Pons (tissue), 1 donor: ENCODE measurements at regions not wholly inside any gene's neighbourhood (a gene's known extent, or its start where the extent isn't known, plus 50 kb on each side); places are given as distances from the start of the nearest gene placed in this dataset.

Source experiments
- DNase-seq: peaks from one replicate; pipeline ENCODE4 v3.0.0-alpha.2; 2016; ENCODE audit warnings: low spot score

DNA sequence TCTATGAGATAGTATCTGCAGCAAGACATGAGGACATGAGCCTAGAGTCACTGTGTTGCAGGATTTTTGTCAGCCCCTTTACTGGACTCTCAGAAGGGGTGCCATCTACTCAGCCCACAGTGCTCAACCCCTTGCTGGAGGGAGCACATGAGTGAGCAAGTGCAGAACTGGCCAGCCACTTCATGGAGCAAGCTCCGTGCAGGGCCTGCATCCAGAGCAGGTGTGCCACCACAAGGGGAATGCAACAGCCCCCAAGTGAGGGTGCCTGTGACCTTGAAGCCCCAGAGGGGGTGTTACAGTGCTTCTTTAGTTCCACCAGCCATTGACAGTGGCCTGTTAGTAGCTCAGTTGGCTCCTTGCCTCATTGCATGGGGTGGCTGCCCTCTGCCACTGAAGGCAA, 649.7 kb downstream of the PLPP3 start:
- DNase-seq = no peak

DNA sequence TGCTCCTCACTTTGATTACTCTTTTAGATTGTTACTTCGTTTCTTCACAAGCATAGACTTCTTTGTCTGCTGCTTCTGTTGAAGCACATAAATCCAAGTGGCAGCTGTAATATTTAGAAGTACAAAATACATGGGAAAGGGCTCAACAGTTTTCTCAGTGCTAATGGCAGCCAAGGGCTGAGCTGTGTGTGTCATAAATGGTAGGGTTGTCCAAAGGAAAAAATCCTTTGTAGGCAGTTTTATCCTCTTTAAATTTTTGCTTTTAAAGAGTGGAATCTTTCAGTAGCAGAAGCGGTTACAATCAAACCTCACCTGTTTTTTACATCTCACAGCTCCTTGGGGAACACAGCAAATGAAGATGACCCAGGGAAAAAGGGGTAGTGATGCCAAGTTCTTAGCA, 650.8 kb downstream of the PLPP3 start:
- no peak for DNase-seq

- no peak for DNase-seq
Measured at GRCh38 chr1:55927702-55928290, 651.6 kb downstream of the PLPP3 start.

GRCh38 chr1:55926906-55927471, 652.4 kb downstream of the PLPP3 start:
- no peak for DNase-seq

DNA sequence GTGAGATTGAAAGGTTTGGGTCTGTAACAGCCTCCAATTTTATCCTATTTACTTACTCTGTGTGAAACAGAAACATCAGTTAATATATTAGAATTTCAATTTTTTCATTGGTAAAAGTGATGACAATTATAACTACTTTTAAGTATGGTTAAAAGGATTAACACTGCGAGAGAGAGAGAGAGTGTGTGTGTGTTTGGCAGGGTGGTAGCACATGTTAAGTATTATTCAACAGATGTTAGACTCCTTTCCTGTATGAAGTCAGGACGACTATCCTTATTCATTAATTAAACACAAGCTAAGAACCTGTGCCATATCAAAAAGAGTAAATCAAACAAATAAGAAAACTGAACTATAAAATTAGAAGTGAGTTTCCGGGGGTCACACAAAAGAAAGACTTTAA, 662.5 kb downstream of the PLPP3 start:
- DNase-seq = no peak

- DNase-seq = no peak
Measured at GRCh38 chr1:55916481-55916880, 662.9 kb downstream of the PLPP3 start.

GRCh38 chr1:55913565-55913964, 665.8 kb downstream of the PLPP3 start:
- no peak for DNase-seq

DNA sequence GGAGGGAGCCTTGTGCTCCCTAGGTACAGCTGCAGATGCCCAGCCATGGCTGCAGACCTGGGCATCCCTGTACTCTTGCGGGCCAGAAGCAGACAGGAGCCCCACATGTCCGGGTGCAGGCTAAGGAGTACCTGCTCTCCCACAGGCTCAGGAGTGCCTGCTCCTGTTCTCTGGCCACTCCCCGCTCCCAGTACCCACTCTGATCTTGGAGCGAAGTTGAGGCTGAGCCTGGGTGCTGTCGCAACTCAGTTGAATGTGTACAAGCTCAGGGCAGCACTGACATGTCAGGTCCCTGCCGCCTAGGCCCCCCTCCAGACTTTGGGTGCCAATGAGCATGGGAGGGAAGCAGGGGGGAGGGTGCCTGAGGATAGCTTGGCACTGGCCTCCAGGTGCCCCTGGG, 666.9 kb downstream of the PLPP3 start:
- no peak for DNase-seq

DNA sequence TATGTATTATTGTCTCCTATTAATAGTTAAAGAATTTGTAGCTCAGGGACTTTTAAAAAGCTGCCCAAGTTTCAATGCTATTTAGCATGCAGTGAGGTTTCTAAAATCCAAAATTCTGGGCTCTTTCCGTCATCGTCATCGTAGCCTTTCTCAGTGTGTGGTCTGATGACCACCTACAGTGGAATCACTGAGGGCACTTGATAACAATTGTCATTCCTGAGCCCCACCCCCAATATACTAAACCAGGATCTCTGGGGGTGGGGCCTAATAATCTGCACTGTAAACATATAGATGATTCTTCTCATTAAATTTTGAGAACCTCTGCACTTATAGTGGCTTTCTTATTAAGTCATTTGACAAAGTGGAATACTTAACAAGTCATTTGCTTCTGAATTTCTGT, 674.8 kb downstream of the PLPP3 start:
- DNase-seq = no peak

DNA sequence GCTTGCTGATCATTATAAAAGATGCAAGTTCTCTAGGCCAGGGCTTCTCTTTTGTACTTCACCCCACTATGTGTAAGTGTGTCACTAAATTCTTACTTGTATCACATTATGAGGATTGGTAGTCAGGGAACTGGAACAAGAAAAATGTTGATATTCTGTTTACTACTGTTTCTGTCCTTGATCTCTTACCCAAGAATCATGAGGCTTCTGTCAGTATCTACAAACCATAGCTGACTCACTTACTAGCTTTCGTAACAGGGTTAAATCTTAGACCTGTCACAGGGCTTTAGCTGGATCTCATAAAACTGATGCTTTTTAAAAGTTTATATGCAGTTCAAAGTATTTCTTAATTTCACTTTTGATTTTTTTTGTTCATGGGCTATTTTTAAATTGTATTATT, 681.2 kb downstream of the PLPP3 start:
- DNase-seq = no peak

- DNase-seq = no peak
Measured at GRCh38 chr1:55896210-55896609, 681.0 kb upstream of the USP24 start.

GRCh38 chr1:55894521-55894920, 679.4 kb upstream of the USP24 start:
- DNase-seq = no peak

GRCh38 chr1:55893155-55893554, 678.0 kb upstream of the USP24 start:
- DNase-seq = no peak

- DNase-seq = no peak
Measured at GRCh38 chr1:55888685-55889317, 673.6 kb upstream of the USP24 start.

- no peak for DNase-seq
Measured at GRCh38 chr1:55886856-55887712, 671.9 kb upstream of the USP24 start.

GRCh38 chr1:55885619-55886018, 670.5 kb upstream of the USP24 start:
- DNase-seq = no peak

DNA sequence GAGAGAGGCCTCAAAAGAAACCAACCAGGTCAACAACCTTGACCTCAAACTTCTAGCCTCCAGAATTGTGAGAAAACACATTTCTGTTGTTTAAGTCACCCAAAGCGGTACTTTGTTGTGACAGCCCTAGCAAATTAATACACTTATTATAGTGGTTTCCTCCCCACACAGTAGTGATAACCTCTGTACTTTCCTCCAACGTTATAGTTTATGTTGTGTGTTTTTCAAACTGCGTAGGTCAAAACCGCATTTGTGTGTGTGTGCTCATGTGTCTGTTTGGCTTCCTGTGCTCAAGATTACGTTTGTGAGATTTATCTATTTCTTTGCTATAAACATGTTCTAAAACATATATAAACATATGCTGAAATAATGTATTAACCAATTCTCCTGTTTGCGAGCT, 667.8 kb upstream of the USP24 start:
- DNase-seq = no peak

DNA sequence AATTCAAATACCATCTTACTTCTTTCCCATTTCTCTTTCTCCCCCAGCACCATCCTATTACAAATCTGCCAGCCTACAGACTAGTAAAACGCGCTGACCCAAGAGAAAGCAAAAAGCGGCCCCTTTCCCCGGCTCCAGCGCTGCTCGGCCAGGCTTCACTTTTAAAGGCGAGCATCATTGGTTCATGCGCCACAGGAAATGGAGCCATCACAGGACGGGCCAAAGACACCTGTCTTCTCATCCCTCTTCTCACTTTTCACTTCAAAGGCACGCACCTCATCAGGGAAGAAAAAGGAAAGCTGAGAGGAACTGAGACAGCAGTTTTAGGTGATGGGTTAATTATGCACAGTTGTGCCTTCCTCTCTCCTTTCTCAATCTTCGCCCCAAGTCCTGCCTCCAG, 664.2 kb upstream of the USP24 start:
- no peak for DNase-seq

GRCh38 chr1:55877437-55878232, 662.5 kb upstream of the USP24 start:
- no peak for DNase-seq

DNA sequence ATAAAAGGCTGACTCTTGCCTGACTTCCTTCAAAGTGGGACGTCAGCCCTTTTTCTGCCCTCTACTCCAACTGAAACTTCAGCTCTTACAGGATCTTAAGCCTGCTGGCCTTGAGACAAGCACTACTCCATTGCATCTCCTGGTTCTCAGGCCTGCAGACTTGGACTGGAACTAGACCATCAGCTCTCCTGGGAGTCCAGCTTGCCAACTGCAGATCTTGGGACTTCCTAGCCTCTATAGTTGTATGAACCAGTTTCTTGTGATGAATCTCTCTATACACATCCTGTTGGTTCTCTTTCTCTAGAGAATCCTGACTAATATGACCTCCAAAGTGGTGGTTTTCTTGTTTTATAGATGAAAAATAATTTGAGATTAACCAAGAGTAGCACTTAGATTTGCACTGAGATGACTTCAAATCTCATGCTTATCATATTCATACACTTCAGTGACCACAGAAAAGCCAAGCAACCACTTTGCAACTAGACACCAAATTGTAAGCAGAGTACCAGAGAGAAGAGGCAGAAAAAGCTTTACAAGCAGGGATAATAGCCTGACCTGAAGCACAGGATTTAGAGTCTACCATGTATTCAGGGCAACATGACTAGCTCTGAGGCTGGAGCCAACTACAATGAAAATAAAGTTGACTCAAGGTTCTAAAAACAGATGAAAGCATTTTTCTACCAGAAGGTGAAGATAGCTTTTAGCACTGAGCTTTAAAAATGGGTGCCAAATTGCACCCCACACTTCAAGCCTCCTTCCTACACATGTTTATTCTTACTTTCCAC, 661.3 kb upstream of the USP24 start:
- DNase-seq = no peak

GRCh38 chr1:55870106-55870505, 654.9 kb upstream of the USP24 start:
- no peak for DNase-seq
